ENCODE measurements at regions not wholly inside any gene's neighbourhood (a gene's known extent, or its start where the extent isn't known, plus 50 kb on each side); places are given as distances from the start of the nearest gene placed in this dataset.

GRCh38 chr2:7627583-7627982, 710.4 kb downstream of the RNF144A start:
- no peak overlapping the region for H3K4me2 ChIP-seq (ENCODE audit: low read length)
- no peaks in the 10 kb centered on the region for H3K79me2 ChIP-seq (ENCODE audit: control insufficient read depth, low read length)
- peaks cover 10% of the 10 kb centered on the region for H3F3A ChIP-seq (ENCODE audit: control insufficient read depth, insufficient read depth)
- peaks cover 50% of the 10 kb centered on the region for H3K9me3 ChIP-seq (ENCODE audit: control insufficient read depth, insufficient read depth, low read length)
- no peaks in the 10 kb centered on the region for H4K20me1 ChIP-seq (ENCODE audit: control insufficient read depth, insufficient read depth, low read depth, low read length)
- H3K36me3 ChIP-seq (ENCODE audit: control insufficient read depth, low read length), result peaks cover 39% of the 10 kb centered on the region
- peaks cover 75% of the 10 kb centered on the region for H3K4me1 ChIP-seq (ENCODE audit: control insufficient read depth, low read length)
- H3K9me2 ChIP-seq (replicated peaks; ENCODE audit: control insufficient read depth, low read length), result no peaks in the 10 kb centered on the region
- no peaks in the 10 kb centered on the region for H3K27me3 ChIP-seq (ENCODE audit: control insufficient read depth, low read length)
- TF ChIP-seq CTCF (IDR thresholded peaks at IDR 0.05; ENCODE audit: low read depth, low read length, poor library complexity, severe bottlenecking), result no peak
- no peak for TF ChIP-seq EZH2phosphoT487 (IDR thresholded peaks at IDR 0.05; ENCODE audit: borderline replicate concordance, low read length)
- no peak overlapping the region for H3K27ac ChIP-seq (ENCODE audit: low read depth, low read length)
- H3K4me3 ChIP-seq (ENCODE audit: low read length), result no peak overlapping the region

- TF ChIP-seq EZH2phosphoT487 (IDR thresholded peaks at IDR 0.05; ENCODE audit: borderline replicate concordance, low read length) (no peak), CTCF (IDR thresholded peaks at IDR 0.05; ENCODE audit: low read depth, low read length, poor library complexity, severe bottlenecking) (no peak)
- H3K9me2 ChIP-seq (replicated peaks; ENCODE audit: control insufficient read depth, low read length), result no peaks in the 10 kb centered on the region
- peak overlapping the region; percentile 96 for H3K27ac ChIP-seq (ENCODE audit: low read depth, low read length)
- H3K79me2 ChIP-seq (ENCODE audit: control insufficient read depth, low read length), result no peaks in the 10 kb centered on the region
- no peaks in the 10 kb centered on the region for H3K27me3 ChIP-seq (ENCODE audit: control insufficient read depth, low read length)
- peaks cover 42% of the 10 kb centered on the region for H3K36me3 ChIP-seq (ENCODE audit: control insufficient read depth, low read length)
- no peaks in the 10 kb centered on the region for H4K20me1 ChIP-seq (ENCODE audit: control insufficient read depth, insufficient read depth, low read depth, low read length)
- H3K4me1 ChIP-seq (ENCODE audit: control insufficient read depth, low read length), result peaks cover 78% of the 10 kb centered on the region
- peak overlapping the region; percentile 68 for H3K4me2 ChIP-seq (ENCODE audit: low read length)
- peak overlapping the region; percentile 57 for H3K4me3 ChIP-seq (ENCODE audit: low read length)
- H3K9me3 ChIP-seq (ENCODE audit: control insufficient read depth, insufficient read depth, low read length), result peaks cover 60% of the 10 kb centered on the region
- peaks cover 23% of the 10 kb centered on the region for H3F3A ChIP-seq (ENCODE audit: control insufficient read depth, insufficient read depth)
Observed at GRCh38 chr2:7632420-7632819, 715.2 kb downstream of the RNF144A start.

- H3K4me1 ChIP-seq (ENCODE audit: control insufficient read depth, low read length), result peaks cover 75% of the 10 kb centered on the region
- peaks cover 23% of the 10 kb centered on the region for H3F3A ChIP-seq (ENCODE audit: control insufficient read depth, insufficient read depth)
- peak overlapping the region; percentile 96 for H3K27ac ChIP-seq (ENCODE audit: low read depth, low read length)
- TF ChIP-seq EZH2phosphoT487 (IDR thresholded peaks at IDR 0.05; ENCODE audit: borderline replicate concordance, low read length) (no peak), CTCF (IDR thresholded peaks at IDR 0.05; ENCODE audit: low read depth, low read length, poor library complexity, severe bottlenecking) (peak; percentile 6)
- H3K79me2 ChIP-seq (ENCODE audit: control insufficient read depth, low read length), result no peaks in the 10 kb centered on the region
- no peaks in the 10 kb centered on the region for H3K27me3 ChIP-seq (ENCODE audit: control insufficient read depth, low read length)
- peak overlapping the region; percentile 68 for H3K4me2 ChIP-seq (ENCODE audit: low read length)
- no peaks in the 10 kb centered on the region for H4K20me1 ChIP-seq (ENCODE audit: control insufficient read depth, insufficient read depth, low read depth, low read length)
- peak overlapping the region; percentile 57 for H3K4me3 ChIP-seq (ENCODE audit: low read length)
- peaks cover 52% of the 10 kb centered on the region for H3K9me3 ChIP-seq (ENCODE audit: control insufficient read depth, insufficient read depth, low read length)
- H3K36me3 ChIP-seq (ENCODE audit: control insufficient read depth, low read length), result peaks cover 44% of the 10 kb centered on the region
- H3K9me2 ChIP-seq (replicated peaks; ENCODE audit: control insufficient read depth, low read length), result no peaks in the 10 kb centered on the region
Observed at GRCh38 chr2:7633566-7634153, 716.4 kb downstream of the RNF144A start.

Measured in DOHH2 (cell line).